Left hindlimb (tissue), 1 donor: ENCODE measurements at regions not wholly inside any gene's neighbourhood (a gene's known extent, or its start where the extent isn't known, plus 50 kb on each side); places are given as distances from the start of the nearest gene placed in this dataset.

Experiments
- DNase-seq: peaks from one replicate; pipeline ENCODE4 v3.0.0-alpha.2; 2018

- DNase-seq: no peak
Measured at GRCh38 chr3:115332998-115333397, 185.9 kb upstream of the ZBTB20 start.

GRCh38 chr3:115336836-115337235 is 189.7 kb upstream of the ZBTB20 start:
- no peak for DNase-seq

GRCh38 chr3:115340586-115340985 is 193.5 kb upstream of the ZBTB20 start:
- DNase-seq: no peak

GRCh38 chr3:115341208-115341607 is 194.1 kb upstream of the ZBTB20 start:
- DNase-seq: no peak

- no peak for DNase-seq
Measured at GRCh38 chr3:115347737-115348136, 200.6 kb upstream of the ZBTB20 start.

GRCh38 chr3:115348412-115348811 is 201.3 kb upstream of the ZBTB20 start:
- no peak for DNase-seq

GRCh38 chr3:115348951-115349745 is 202.1 kb upstream of the ZBTB20 start:
- no peak for DNase-seq

GRCh38 chr3:115350606-115351005 is 203.5 kb upstream of the ZBTB20 start:
- no peak for DNase-seq

GRCh38 chr3:115351193-115351592 is 204.1 kb upstream of the ZBTB20 start:
- DNase-seq: no peak

- DNase-seq: no peak
Measured at GRCh38 chr3:115354010-115354409, 206.9 kb upstream of the ZBTB20 start.

- no peak for DNase-seq
Measured at GRCh38 chr3:115357456-115357855, 210.4 kb upstream of the ZBTB20 start.

GRCh38 chr3:115359536-115359935 is 212.4 kb upstream of the ZBTB20 start:
- DNase-seq: no peak

GRCh38 chr3:115361806-115362205 is 214.7 kb upstream of the ZBTB20 start:
- DNase-seq: no peak

- DNase-seq: no peak
Measured at GRCh38 chr3:115363071-115363470, 216.0 kb upstream of the ZBTB20 start.

- DNase-seq: no peak
Measured at GRCh38 chr3:115369021-115369420, 221.9 kb upstream of the ZBTB20 start.

- no peak for DNase-seq
Measured at GRCh38 chr3:115375362-115375761, 228.3 kb upstream of the ZBTB20 start.

GRCh38 chr3:115380883-115381572 is 233.9 kb upstream of the ZBTB20 start:
- no peak for DNase-seq

- no peak for DNase-seq
Measured at GRCh38 chr3:115381573-115381912, 234.5 kb upstream of the ZBTB20 start.

- DNase-seq: no peak
Measured at GRCh38 chr3:115381931-115382330, 234.8 kb upstream of the ZBTB20 start.

GRCh38 chr3:115384381-115384780 is 237.3 kb upstream of the ZBTB20 start:
- DNase-seq: no peak

GRCh38 chr3:115385774-115386730 is 237.3 kb upstream of the GAP43 start:
- no peak for DNase-seq

- no peak for DNase-seq
Measured at GRCh38 chr3:115388166-115388565, 235.1 kb upstream of the GAP43 start.

- no peak for DNase-seq
Measured at GRCh38 chr3:115388811-115389210, 234.5 kb upstream of the GAP43 start.
